GM23338 (cell line): ENCODE measurements at regions not wholly inside any gene's neighbourhood (a gene's known extent, or its start where the extent isn't known, plus 50 kb on each side); places are given as distances from the start of the nearest gene placed in this dataset.

ENCODE experiments used
- ATAC-seq: fragments of 200-7000 bp; cut with Tn5 transposase; 3 replicates; pipeline ENCODE4 v1.9.1; 2020
- DNase-seq: peaks from one replicate; pipeline ENCODE4 v3.0.0-alpha.2; 2015; ENCODE audit warnings: low spot score
- H2AFZ ChIP-seq: fragments of 200-600 bp; sonication (generic); 2 replicates; pipeline ENCODE4 v1.8.0; 2016; ENCODE audit warnings: antibody characterized with exemption, mild to moderate bottlenecking, moderate library complexity
- H3F3A ChIP-seq: fragments of 200-600 bp; sonication (generic); replicated peaks from 2 replicates; pipeline ENCODE4 v1.8.0; 2017; ENCODE audit warnings: antibody characterized with exemption, mixed run types, low read depth
- H3K27ac ChIP-seq: fragments of 200-600 bp; sonication (generic); 2 replicates; pipeline ENCODE4 v1.6.1; 2016; ENCODE audit warnings: low read depth
- H3K27me3 ChIP-seq: fragments of 200-600 bp; sonication (generic); 2 replicates; pipeline ENCODE4 v1.8.0; 2016; ENCODE audit warnings: mild to moderate bottlenecking, mixed run types, moderate library complexity; ENCODE audit not compliant: insufficient read depth
- H3K36me3 ChIP-seq: fragments of 200-600 bp; sonication (generic); 2 replicates; pipeline ENCODE4 v1.8.0; 2016; ENCODE audit warnings: mild to moderate bottlenecking; ENCODE audit not compliant: insufficient read depth
- H3K4me1 ChIP-seq: fragments of 200-600 bp; sonication (generic); 2 replicates; pipeline ENCODE4 v1.8.0; 2016; ENCODE audit warnings: mild to moderate bottlenecking, moderate library complexity; ENCODE audit not compliant: insufficient read depth
- H3K4me2 ChIP-seq: fragments of 200-600 bp; sonication (generic); 2 replicates; pipeline ENCODE4 v1.7.1; 2017; ENCODE audit warnings: mixed run types
- H3K4me3 ChIP-seq: fragments of 200-600 bp; sonication (generic); 2 replicates; pipeline ENCODE4 v1.6.1; 2016; ENCODE audit warnings: mixed run types
- H3K79me2 ChIP-seq: fragments of 200-600 bp; sonication (generic); replicated peaks from 2 replicates; pipeline ENCODE4 v1.8.0; 2017; ENCODE audit warnings: mild to moderate bottlenecking; ENCODE audit not compliant: insufficient read depth
- H3K9me2 ChIP-seq: fragments of 200-600 bp; sonication (generic); 2 replicates; pipeline ENCODE4 v1.8.0; 2017; ENCODE audit not compliant: insufficient read depth
- H4K20me1 ChIP-seq: fragments of 200-600 bp; sonication (generic); replicated peaks from 2 replicates; pipeline ENCODE4 v1.8.0; 2017; ENCODE audit warnings: mild to moderate bottlenecking; ENCODE audit not compliant: insufficient read depth
- H3K27ac Mint-ChIP-seq: 2 replicates; pipeline ENCODE4 v1.8.0; 2020; ENCODE audit warnings: inconsistent platforms, mild to moderate bottlenecking, moderate library complexity, mixed read lengths
- H3K27me3 Mint-ChIP-seq: 3 replicates; pipeline ENCODE4 v1.8.0; 2022; ENCODE audit warnings: low read depth, mild to moderate bottlenecking, moderate library complexity, mixed read lengths, inconsistent platforms; ENCODE audit not compliant: insufficient read depth, poor library complexity
- H3K36me3 Mint-ChIP-seq: 3 replicates; pipeline ENCODE4 v1.8.0; 2021; ENCODE audit warnings: low read depth, mild to moderate bottlenecking, inconsistent platforms, moderate library complexity, mixed read lengths
- H3K4me1 Mint-ChIP-seq: 3 replicates; pipeline ENCODE4 v1.8.0; 2020; ENCODE audit warnings: mild to moderate bottlenecking, inconsistent platforms, mixed read lengths
- H3K4me3 Mint-ChIP-seq: 3 replicates; pipeline ENCODE4 v1.8.0; 2021; ENCODE audit warnings: moderate library complexity, mild to moderate bottlenecking, inconsistent platforms, mixed read lengths
- H3K9me3 Mint-ChIP-seq: 3 replicates; pipeline ENCODE4 v1.8.0; 2020; ENCODE audit warnings: moderate library complexity, mild to moderate bottlenecking, inconsistent platforms, mixed read lengths
- CREB1 ChIP-seq: fragments of 250-450 bp; sonication (Bioruptor Pico); IDR thresholded peaks from 2 replicates; pipeline ENCODE4 v1.5.0; 2020; ENCODE audit warnings: low read depth, mild to moderate bottlenecking, moderate library complexity
- CTCF ChIP-seq, 2 experiments: fragments of 200-600 bp in 1 of 2; sonication (generic) in 1 of 2; conservative IDR thresholded peaks; 2 replicates each; pipeline versions ENCODE4 v1.5.1 to v1.6.1; 2016 to 2017; ENCODE audit warnings: antibody characterized with exemption in 2 of 2, low read depth in 2 of 2, mild to moderate bottlenecking in 2 of 2, moderate library complexity in 1 of 2
- ETS1 ChIP-seq: IDR thresholded peaks from 2 replicates; pipeline ENCODE4 v1.6.1; 2016; ENCODE audit warnings: antibody characterized with exemption
- EZH2 ChIP-seq: fragments of 200-600 bp; sonication (generic); IDR thresholded peaks from one replicate; pipeline ENCODE4 v1.8.0; 2017; ENCODE audit warnings: antibody characterized with exemption, mild to moderate bottlenecking, low read depth; ENCODE audit not compliant: unreplicated experiment
- NANOG ChIP-seq: IDR thresholded peaks from 2 replicates; pipeline ENCODE4 v1.6.1; 2016; ENCODE audit warnings: antibody characterized with exemption, borderline replicate concordance
- REST ChIP-seq: IDR thresholded peaks from one replicate; pipeline ENCODE4 v1.6.1; 2018; ENCODE audit warnings: antibody characterized with exemption; ENCODE audit not compliant: unreplicated experiment
- ZNF114 ChIP-seq: fragments of 250-450 bp; sonication (Bioruptor Pico); IDR thresholded peaks from 2 replicates; pipeline ENCODE4 v1.5.0; 2020; ENCODE audit warnings: mild to moderate bottlenecking, moderate library complexity
- ZNF462 ChIP-seq: fragments of 250-450 bp; sonication (Bioruptor Pico); IDR thresholded peaks from 2 replicates; pipeline ENCODE4 v1.5.0; 2020; ENCODE audit warnings: mild to moderate bottlenecking, moderate library complexity

DNA sequence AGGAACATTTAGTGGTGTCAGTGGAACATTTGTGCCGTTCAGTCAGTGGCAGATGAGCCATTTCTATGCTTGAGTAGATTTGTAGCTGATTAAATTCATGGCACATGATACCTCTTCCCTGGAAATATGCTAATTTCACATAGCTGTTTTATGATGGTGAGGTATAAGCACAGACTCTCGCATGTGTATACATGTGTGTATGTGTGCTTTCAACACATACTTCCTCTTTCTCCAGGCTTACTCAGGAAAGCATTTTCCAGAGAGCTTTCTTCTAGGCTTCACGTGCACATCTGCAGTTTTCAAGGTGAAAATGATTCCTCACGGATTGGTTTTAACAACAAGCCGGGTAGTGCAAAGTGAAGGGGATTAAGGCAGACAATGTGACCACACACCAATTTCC lies 396.5 kb downstream of the HDGFL1 start (continued):
- no peak for TF ChIP-seq REST
- no peak for TF ChIP-seq CTCF (conservative IDR thresholded peaks at IDR 0.05; ENCODE audit: low read depth in 2 of 2)
- TF ChIP-seq EZH2: no peak
- no peak for TF ChIP-seq ETS1
- TF ChIP-seq ZNF114 (CRISPR knock-in tag): no peak
- TF ChIP-seq NANOG: no peak

- Mint-ChIP-seq H3K4me1 (peaks cover 4% of the 10 kb centered on the region; the same call in 1 of the 3 replicates), H3K36me3 (no peaks in the 10 kb centered on the region), H3K27ac (no peak overlapping the region), H3K9me3 (no peaks in the 10 kb centered on the region), H3K27me3 (no peaks in the 10 kb centered on the region), H3K4me3 (no peak overlapping the region)
- TF ChIP-seq CREB1 (CRISPR knock-in tag) (no peak), ZNF462 (CRISPR knock-in tag) (no peak), ETS1 (no peak)
- Histone ChIP-seq H3K9me2 (0 out of 2 replicates have a peak, but pooled peaks cover 10% of the 10 kb centered on the region), H2AFZ (no peak overlapping the region), H3K27me3 (no peaks in the 10 kb centered on the region), H3K79me2 (no peaks in the 10 kb centered on the region), H3K4me3 (no peak overlapping the region), H4K20me1 (no peaks in the 10 kb centered on the region), H3F3A (no peaks in the 10 kb centered on the region), H3K27ac (no peak overlapping the region), H3K4me2 (no peak overlapping the region), H3K4me1 (no peaks in the 10 kb centered on the region), H3K36me3 (no peaks in the 10 kb centered on the region)
- ATAC-seq (no peak), DNase-seq (peak; percentile 3)
These were observed 397.5 kb downstream of the HDGFL1 start for GRCh38 chr6:22966691-22967422.
